ENCODE measurements at regions not wholly inside any gene's neighbourhood (a gene's known extent, or its start where the extent isn't known, plus 50 kb on each side); places are given as distances from the start of the nearest gene placed in this dataset.

- TF ChIP-seq ZSCAN29 (IDR thresholded peaks at IDR 0.05) (no peak), ZZZ3 (IDR thresholded peaks at IDR 0.05; ENCODE audit: control insufficient read depth, insufficient read length, low read depth) (no peak), FOS (IDR thresholded peaks at IDR 0.05; ENCODE audit: borderline replicate concordance, extremely low read depth, insufficient read length) (no peak), TCF12 (IDR thresholded peaks at IDR 0.05; ENCODE audit: low read depth, low read length) (no peak)
Observed at GRCh38 chr15:91751611-91752010, 101.9 kb upstream of the SLCO3A1 start (continued).

GRCh38 chr15:91752081-91752785 lies 101.3 kb upstream of the SLCO3A1 start:
- no peak overlapping the region for H3K4me3 ChIP-seq
- ChIA-PET POLR2A (no interaction called here), SMC1A (ENCODE audit: uncharacterized antibody, unreplicated experiment) (no interaction called here), CTCF (no interaction called here), RAD21 (ENCODE audit: unreplicated experiment) (no interaction called here)
- no peak overlapping the region for H3K27ac ChIP-seq (ENCODE audit: control insufficient read depth, insufficient read depth)
- no peaks in the 10 kb centered on the region for H3K27me3 ChIP-seq (replicated peaks in 1 of 2; ENCODE audit: control insufficient read depth in 2 of 2, insufficient read depth in 2 of 2, low read length in 1 of 2)
- no peak for FAIRE-seq
- no peaks in the 10 kb centered on the region for H3K36me3 ChIP-seq (ENCODE audit: control insufficient read depth in 2 of 2, insufficient read depth in 2 of 2, low read length in 1 of 2)
- no peak overlapping the region for H3K9ac ChIP-seq (ENCODE audit: control insufficient read depth, insufficient read depth, low read length)
- H2AFZ ChIP-seq (ENCODE audit: control insufficient read depth, low read depth, low read length) = no peak overlapping the region
- no peaks in the 10 kb centered on the region for H3K79me2 ChIP-seq (ENCODE audit: control insufficient read depth, insufficient read depth, low read length)
- WGBS (ENCODE audit: insufficient coverage, insufficient replicate concordance, low lambda C conversion rate, missing lambda C conversion rate) = 30% methylated on average over 8 of the region's 8 CpGs
- TF ChIP-seq CHD2 (IDR thresholded peaks at IDR 0.05; ENCODE audit: borderline replicate concordance, low read depth, low read length) (no peak), HDAC6 (IDR thresholded peaks at IDR 0.05; ENCODE audit: unreplicated experiment) (no peak), NBN (IDR thresholded peaks at IDR 0.05) (no peak), MEF2B (IDR thresholded peaks at IDR 0.05; ENCODE audit: partially characterized antibody, poor library complexity, severe bottlenecking) (no peak), NFYB (IDR thresholded peaks at IDR 0.05; ENCODE audit: insufficient read depth, low read depth, low read length) (no peak), FOXK2 (IDR thresholded peaks at IDR 0.05) (no peak)
- no TSS peak for BruUV-seq (replicated peaks)
- no peak for ATAC-seq
- no peak for DNase-seq (ENCODE audit: low read depth, low spot score)
- no peaks in the 10 kb centered on the region for H3K9me3 ChIP-seq (replicated peaks; ENCODE audit: control insufficient read depth, insufficient read depth, low read length)
- intact Hi-C loops (cut with micrococcal nuclease; ENCODE audit: unreplicated experiment) (no loop called here), in situ Hi-C loops (cut with MboI) (no loop called here)
- no peak overlapping the region for H3K4me2 ChIP-seq (ENCODE audit: control insufficient read depth, insufficient read depth)
- H4K20me1 ChIP-seq (ENCODE audit: control insufficient read depth, insufficient read depth) = no peaks in the 10 kb centered on the region
- H3K4me1 ChIP-seq (ENCODE audit: control insufficient read depth, insufficient read depth, low read length) = no peaks in the 10 kb centered on the region
